ENCODE measurements at regions not wholly inside any gene's neighbourhood (a gene's known extent, or its start where the extent isn't known, plus 50 kb on each side); places are given as distances from the start of the nearest gene placed in this dataset.
"Not testable (repeated sequence)": the region's sequence is repeated elsewhere in the genome, so short reads cannot be mapped to it uniquely, and the experiment has no call there.

DNA sequence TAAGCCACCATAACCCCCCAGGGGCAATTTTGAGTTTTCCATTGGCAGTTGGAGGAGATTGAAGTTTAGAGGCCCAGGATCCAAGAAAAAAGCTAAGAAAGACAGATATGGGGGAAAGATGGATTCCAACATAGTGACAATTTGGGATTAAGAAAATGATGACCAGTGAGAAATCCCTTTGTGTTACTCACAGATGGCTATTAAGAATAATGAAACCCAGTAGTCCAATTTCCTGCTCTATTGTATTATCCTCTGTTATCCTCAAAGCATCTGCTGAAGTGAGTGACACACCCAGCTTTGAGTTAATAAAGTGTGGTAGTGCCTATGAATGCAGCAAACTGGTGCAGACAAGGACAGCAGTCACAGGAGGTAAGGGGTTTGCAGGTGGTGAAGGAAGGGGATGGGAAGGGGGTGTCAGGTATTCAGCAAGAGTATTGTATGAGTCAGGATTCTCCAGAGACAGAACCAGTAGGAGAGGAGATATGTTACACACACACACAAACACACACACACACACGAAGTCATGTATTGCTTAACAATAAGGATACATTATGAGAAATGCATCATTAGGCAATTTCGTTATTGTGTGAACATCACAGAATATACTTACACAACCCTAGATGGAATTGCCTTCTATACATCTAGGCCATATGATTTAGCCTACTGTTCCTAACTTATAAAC is 112.4 kb upstream of the VANGL1 start:
- Mint-ChIP-seq H3K4me3 (no peak overlapping the region), H3K9me3 (no peaks in the 10 kb centered on the region), H3K27ac (ENCODE audit: low read depth) (no peak overlapping the region), H3K27me3 (peaks cover 40% of the 10 kb centered on the region), H3K36me3 (ENCODE audit: insufficient read depth) (no peaks in the 10 kb centered on the region), H3K4me1 (no peaks in the 10 kb centered on the region)
- DNase-seq (ENCODE audit: low spot score in 2 of 2), result no peak
- no peak for ATAC-seq (replicated peaks; ENCODE audit: extremely low read depth, poor library complexity, severe bottlenecking)

DNA sequence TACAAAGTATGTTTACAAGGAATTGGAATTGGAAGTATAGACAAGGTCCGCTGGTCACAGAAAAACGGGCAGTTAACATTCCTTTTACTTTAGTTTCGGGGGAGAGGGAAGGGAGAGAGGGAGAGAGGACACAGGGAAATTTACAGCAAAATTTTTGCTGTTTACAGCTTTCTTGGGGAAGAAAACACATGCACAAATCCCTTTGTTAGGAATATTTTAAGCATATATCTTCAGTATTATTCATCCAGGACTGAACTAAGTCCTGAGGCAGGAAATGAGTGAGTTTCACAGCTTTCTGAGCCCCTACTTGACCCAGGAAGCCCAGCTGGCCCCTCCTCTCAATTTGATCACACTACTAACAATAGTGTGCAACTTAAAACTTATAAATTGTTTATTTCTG is 113.4 kb upstream of the VANGL1 start:
- H3K27ac Mint-ChIP-seq (ENCODE audit: low read depth); H3K9me3 Mint-ChIP-seq; ATAC-seq (replicated peaks; ENCODE audit: extremely low read depth, poor library complexity, severe bottlenecking); H3K36me3 Mint-ChIP-seq (ENCODE audit: insufficient read depth); DNase-seq (ENCODE audit: low spot score in 2 of 2); H3K4me1 Mint-ChIP-seq; H3K4me3 Mint-ChIP-seq: not testable (repeated sequence)
- peaks cover 38% of the 10 kb centered on the region for H3K27me3 Mint-ChIP-seq

DNA sequence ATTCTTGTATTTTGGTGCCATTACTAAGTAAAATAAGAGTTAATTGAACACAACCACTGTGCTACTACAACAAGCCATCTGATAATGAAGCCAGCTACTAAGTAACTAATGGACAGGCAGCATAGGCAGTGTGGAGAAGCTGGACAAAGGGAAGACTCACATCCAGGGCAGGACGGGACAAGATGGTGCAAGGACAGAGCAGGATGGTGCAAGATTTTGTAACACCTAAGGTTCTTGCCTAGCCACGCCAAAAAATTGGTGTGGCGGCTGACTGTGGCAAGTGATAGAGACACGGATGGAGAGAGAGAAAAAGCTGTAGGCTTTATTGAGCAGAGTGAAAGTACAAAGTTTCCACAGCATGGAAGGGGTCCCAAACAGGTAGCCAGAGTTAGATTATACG is 114.0 kb upstream of the VANGL1 start:
- Mint-ChIP-seq H3K4me3 (no peak overlapping the region), H3K27me3 (peaks cover 32% of the 10 kb centered on the region), H3K4me1 (no peaks in the 10 kb centered on the region), H3K36me3 (ENCODE audit: insufficient read depth) (no peaks in the 10 kb centered on the region), H3K9me3 (no peaks in the 10 kb centered on the region), H3K27ac (ENCODE audit: low read depth) (no peak overlapping the region)
- DNase-seq (ENCODE audit: low spot score in 2 of 2) (no peak), ATAC-seq (replicated peaks; ENCODE audit: extremely low read depth, poor library complexity, severe bottlenecking) (no peak)

DNA sequence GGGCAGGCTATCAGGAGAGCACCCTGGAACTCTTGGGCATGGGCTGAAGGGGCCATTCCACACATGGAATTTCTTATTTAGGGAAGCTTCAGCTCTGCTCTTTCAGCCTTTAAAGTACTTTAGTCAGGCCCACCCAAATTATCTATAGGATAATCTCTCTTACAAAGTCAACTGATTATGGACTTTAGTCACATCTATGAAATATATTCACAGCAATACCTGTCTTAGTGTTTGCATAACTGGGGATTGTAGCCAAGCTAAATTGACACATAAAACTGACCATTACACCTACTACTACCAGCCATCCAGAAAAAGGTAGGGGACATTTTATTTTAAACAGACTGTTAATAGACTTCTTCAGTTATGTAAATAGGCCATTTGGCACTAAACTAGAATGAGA is 114.9 kb upstream of the VANGL1 start:
- Mint-ChIP-seq H3K4me1 (no peaks in the 10 kb centered on the region), H3K9me3 (no peaks in the 10 kb centered on the region), H3K27me3 (peaks cover 24% of the 10 kb centered on the region), H3K27ac (ENCODE audit: low read depth) (peak overlapping the region; percentile 68), H3K36me3 (ENCODE audit: insufficient read depth) (no peaks in the 10 kb centered on the region), H3K4me3 (no peak overlapping the region)
- DNase-seq (ENCODE audit: low spot score in 2 of 2) (no peak), ATAC-seq (replicated peaks; ENCODE audit: extremely low read depth, poor library complexity, severe bottlenecking) (no peak)

DNA sequence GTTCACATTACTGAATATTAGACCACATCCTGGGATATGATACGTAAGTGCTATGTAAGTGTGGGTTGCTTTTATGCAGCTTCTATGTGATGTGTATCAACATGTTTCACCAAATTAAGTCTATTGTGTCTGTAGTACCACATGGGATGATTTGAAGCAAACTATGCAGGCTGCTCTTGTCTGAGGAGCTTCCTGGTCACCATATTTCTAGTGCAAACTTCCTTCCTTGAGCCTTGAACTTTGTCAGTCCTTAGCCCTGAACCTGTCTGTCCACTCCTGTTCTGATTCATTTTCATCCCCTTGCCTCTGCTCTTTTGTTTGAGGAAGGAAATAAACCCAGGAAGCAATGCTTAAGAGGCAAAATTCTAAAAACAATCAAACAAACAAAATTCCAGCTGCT is 117.5 kb upstream of the VANGL1 start:
- Mint-ChIP-seq H3K4me3 (no peak overlapping the region), H3K27me3 (peaks cover 38% of the 10 kb centered on the region), H3K9me3 (no peaks in the 10 kb centered on the region), H3K4me1 (no peaks in the 10 kb centered on the region), H3K36me3 (ENCODE audit: insufficient read depth) (no peaks in the 10 kb centered on the region), H3K27ac (ENCODE audit: low read depth) (no peak overlapping the region)
- DNase-seq (ENCODE audit: low spot score in 2 of 2) (no peak), ATAC-seq (replicated peaks; ENCODE audit: extremely low read depth, poor library complexity, severe bottlenecking) (no peak)

DNA sequence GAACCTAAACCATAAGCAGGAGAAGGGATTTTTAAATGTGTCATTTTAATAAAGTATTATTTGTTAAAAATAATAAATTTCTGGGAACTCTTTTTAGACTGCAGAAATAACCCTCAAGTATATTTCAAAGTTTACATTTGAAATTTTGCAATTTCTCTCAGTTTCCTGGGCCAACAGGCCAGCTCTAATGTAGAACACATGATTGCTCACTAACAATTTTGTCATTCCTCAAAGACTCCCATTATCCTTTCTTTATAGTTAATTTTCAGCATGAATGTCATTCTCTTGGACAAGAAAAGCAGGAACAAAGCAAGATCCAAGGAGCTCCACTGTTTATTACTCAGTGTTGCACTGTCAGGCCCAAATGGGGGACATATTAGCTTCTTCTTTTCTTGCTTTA is 119.4 kb upstream of the VANGL1 start:
- Mint-ChIP-seq H3K9me3 (no peaks in the 10 kb centered on the region), H3K36me3 (ENCODE audit: insufficient read depth) (no peaks in the 10 kb centered on the region), H3K27ac (ENCODE audit: low read depth) (no peak overlapping the region), H3K4me3 (no peak overlapping the region), H3K4me1 (no peaks in the 10 kb centered on the region), H3K27me3 (peaks cover 36% of the 10 kb centered on the region)
- DNase-seq (ENCODE audit: low spot score in 2 of 2) (no peak), ATAC-seq (replicated peaks; ENCODE audit: extremely low read depth, poor library complexity, severe bottlenecking) (no peak)

DNA sequence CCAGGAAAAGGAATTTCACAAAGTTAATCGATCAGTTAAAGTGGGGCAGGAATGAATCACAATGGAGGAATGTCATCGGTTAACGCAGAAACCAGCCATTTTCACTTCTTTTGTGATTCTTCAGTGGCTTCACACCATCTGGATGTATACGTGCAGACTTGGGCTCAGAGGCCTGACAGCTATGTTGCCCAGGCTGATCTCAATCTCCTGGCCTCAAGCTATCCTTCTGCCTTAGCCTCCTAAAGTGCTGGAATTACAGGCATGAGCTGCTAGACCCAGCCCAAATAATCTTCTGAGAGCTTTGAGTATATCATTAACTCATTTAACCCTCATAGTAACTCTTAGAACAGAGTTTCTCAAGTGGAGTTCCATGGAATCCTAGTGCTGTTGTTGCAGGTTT is 126.5 kb upstream of the VANGL1 start:
- Mint-ChIP-seq H3K27me3 (peaks cover 23% of the 10 kb centered on the region), H3K4me3 (no peak overlapping the region), H3K27ac (ENCODE audit: low read depth) (no peak overlapping the region), H3K9me3 (no peaks in the 10 kb centered on the region), H3K36me3 (ENCODE audit: insufficient read depth) (no peaks in the 10 kb centered on the region), H3K4me1 (no peaks in the 10 kb centered on the region)
- no peak for ATAC-seq (replicated peaks; ENCODE audit: extremely low read depth, poor library complexity, severe bottlenecking)
- DNase-seq (ENCODE audit: low spot score in 2 of 2), result no peak

DNA sequence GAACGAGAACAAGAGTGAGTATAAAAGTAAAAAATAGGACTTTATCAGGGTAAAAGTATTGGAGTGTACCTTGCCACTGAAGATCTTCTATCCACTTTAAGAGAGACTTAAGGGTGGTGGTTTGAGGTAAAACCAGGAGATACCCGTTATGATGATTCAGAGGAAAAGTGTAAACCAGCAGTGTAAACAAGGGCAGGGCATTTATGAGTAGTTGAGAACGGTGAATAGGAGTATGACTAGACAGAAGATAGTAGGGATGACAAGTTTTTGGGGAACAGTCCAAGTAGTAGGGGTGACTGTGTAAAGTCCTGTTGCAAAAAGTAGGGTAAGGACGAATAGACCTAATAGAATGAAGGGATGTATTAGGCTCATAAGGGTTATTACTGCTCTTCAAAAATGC is 131.5 kb upstream of the VANGL1 start:
- peaks cover 14% of the 10 kb centered on the region for H3K27me3 Mint-ChIP-seq
- not testable (repeated sequence) for H3K27ac Mint-ChIP-seq (ENCODE audit: low read depth); DNase-seq (ENCODE audit: low spot score in 2 of 2); H3K9me3 Mint-ChIP-seq; H3K4me1 Mint-ChIP-seq; H3K4me3 Mint-ChIP-seq; ATAC-seq (replicated peaks; ENCODE audit: extremely low read depth, poor library complexity, severe bottlenecking); H3K36me3 Mint-ChIP-seq (ENCODE audit: insufficient read depth)

DNA sequence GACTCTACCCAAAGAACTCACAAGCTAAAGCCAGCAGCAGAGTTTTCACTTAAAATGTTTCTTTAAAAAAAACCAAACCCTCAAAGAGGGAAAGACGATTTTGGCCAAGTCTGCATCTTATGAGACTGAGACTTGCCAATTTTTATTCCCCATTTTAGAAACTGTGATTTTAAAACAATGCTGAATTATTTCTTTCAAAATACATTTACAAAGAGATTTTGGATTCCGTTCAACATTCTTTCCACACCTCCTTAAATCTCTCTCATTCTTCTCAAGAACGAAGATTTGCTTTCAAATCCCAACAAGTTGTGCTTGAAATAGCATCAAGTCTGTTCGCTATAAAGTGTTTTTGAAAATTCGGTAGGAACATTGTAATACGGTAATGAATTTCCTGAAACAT is 133.9 kb upstream of the VANGL1 start:
- Mint-ChIP-seq H3K36me3 (ENCODE audit: insufficient read depth) (no peaks in the 10 kb centered on the region), H3K4me3 (no peak overlapping the region), H3K27me3 (peaks cover 14% of the 10 kb centered on the region), H3K9me3 (no peaks in the 10 kb centered on the region), H3K4me1 (no peaks in the 10 kb centered on the region), H3K27ac (ENCODE audit: low read depth) (no peak overlapping the region)
- ATAC-seq (replicated peaks; ENCODE audit: extremely low read depth, poor library complexity, severe bottlenecking) (no peak), DNase-seq (ENCODE audit: low spot score in 2 of 2) (no peak)

DNA sequence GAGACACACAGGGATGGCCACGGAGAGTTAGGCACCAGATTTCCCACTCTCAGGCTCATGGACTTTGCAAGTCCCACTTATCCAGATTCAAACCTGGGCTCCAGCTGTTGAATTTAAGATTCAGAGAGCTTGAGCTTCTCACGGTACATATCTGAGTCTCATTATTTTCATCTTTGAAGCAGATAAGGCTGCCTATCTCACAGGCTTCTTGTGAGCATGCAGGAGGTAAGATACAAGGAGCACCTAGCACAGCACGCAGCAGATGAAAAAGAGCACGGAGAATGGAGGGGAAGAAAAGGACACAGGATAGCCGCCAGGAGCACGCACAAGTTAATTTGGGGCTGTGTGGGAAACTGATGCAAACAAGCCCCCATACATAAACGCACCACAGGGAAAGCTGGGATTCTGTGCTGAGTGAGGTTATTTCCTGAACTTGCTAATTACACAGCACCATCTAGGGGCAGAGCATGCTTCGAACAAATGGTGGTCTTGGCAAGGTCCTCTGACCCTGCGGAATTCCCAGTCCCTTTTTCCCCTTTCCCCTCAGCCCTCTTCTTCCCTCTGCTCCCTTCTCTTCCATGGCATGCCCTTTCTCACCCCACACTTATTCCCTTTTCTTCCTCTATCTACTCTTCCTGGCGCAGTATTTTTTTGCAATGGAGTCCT is 134.7 kb upstream of the VANGL1 start:
- no peak overlapping the region for H3K4me3 Mint-ChIP-seq
- H3K36me3 Mint-ChIP-seq (ENCODE audit: insufficient read depth), result no peaks in the 10 kb centered on the region
- no peak overlapping the region for H3K27ac Mint-ChIP-seq (ENCODE audit: low read depth)
- DNase-seq (ENCODE audit: low spot score in 2 of 2) (no peak), ATAC-seq (replicated peaks; ENCODE audit: extremely low read depth, poor library complexity, severe bottlenecking) (no peak)
- no peaks in the 10 kb centered on the region for H3K9me3 Mint-ChIP-seq
- no peaks in the 10 kb centered on the region for H3K4me1 Mint-ChIP-seq
- peaks cover 14% of the 10 kb centered on the region for H3K27me3 Mint-ChIP-seq

DNA sequence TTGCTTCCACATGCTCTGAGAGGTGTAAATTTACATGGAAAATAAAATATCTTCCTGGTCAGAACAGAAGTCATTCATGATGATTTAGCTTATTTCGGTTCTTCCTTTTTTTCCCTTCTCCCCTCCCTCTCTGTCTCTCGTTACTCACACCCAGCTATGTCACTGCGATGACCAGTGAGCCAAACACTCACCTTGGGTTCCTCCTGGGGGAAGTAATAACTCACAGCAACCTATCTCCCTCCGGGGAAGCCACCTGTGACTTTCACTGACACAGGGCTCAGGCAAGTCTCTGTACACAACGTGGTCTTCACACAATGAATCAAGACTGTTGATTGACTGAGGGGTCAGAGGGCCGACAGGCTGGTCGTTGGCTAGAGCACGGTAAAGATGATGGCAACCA is 135.3 kb upstream of the VANGL1 start:
- no peaks in the 10 kb centered on the region for H3K36me3 Mint-ChIP-seq (ENCODE audit: insufficient read depth)
- H3K4me1 Mint-ChIP-seq, result no peaks in the 10 kb centered on the region
- H3K27ac Mint-ChIP-seq (ENCODE audit: low read depth), result no peak overlapping the region
- H3K9me3 Mint-ChIP-seq, result no peaks in the 10 kb centered on the region
- H3K27me3 Mint-ChIP-seq, result peaks cover 14% of the 10 kb centered on the region
- no peak for DNase-seq (ENCODE audit: low spot score in 2 of 2)
- H3K4me3 Mint-ChIP-seq, result no peak overlapping the region
- no peak for ATAC-seq (replicated peaks; ENCODE audit: extremely low read depth, poor library complexity, severe bottlenecking)

DNA sequence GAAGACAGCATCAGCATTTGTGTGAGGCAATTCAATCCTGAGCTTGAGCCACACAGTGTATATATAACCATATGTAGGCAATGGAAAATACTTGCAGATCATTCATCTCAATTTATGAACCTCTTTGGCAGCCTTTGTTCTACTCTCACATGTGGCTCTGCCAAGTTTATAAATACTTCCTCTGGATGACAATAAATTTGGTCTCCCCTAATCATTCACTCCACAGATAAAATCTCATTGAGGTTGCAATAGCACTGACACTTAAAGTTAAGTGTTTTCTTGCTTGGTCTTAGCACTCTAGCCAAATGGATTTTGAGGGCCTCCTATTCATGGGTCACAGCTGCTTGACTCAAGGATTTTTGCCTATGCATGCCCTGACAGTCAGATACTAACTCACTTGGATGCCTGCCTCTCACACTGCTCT is 136.6 kb upstream of the VANGL1 start:
- DNase-seq (ENCODE audit: low spot score in 2 of 2), result no peak
- no peak for ATAC-seq (replicated peaks; ENCODE audit: extremely low read depth, poor library complexity, severe bottlenecking)
- Mint-ChIP-seq H3K9me3 (no peaks in the 10 kb centered on the region), H3K36me3 (ENCODE audit: insufficient read depth) (no peaks in the 10 kb centered on the region), H3K27ac (ENCODE audit: low read depth) (no peak overlapping the region), H3K27me3 (peaks cover 14% of the 10 kb centered on the region), H3K4me3 (no peak overlapping the region), H3K4me1 (no peaks in the 10 kb centered on the region)

DNA sequence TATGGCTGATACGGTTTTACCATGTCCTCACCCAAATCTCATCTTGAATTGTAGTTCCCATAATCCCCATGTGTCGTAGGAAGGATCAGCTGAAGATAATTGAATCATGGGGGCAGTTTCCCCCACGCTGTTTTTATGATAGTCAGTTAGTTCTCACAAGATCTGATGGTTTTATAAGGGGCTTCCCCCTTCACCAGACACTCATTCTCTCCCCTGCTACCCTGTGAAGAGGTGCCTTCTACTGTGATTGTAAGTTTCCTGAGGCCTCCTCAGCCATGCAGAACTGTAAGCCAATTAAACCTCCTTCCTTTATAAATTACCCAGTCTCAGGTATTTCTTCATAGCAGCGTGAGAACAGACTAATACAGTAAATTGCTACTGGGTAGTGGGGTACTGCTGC is 139.6 kb upstream of the VANGL1 start:
- not testable (repeated sequence) for H3K36me3 Mint-ChIP-seq (ENCODE audit: insufficient read depth); DNase-seq (ENCODE audit: low spot score in 2 of 2); H3K4me3 Mint-ChIP-seq; H3K27ac Mint-ChIP-seq (ENCODE audit: low read depth); H3K4me1 Mint-ChIP-seq; H3K9me3 Mint-ChIP-seq; ATAC-seq (replicated peaks; ENCODE audit: extremely low read depth, poor library complexity, severe bottlenecking); H3K27me3 Mint-ChIP-seq

Measured in central memory CD8-positive, alpha-beta T cell (primary cell).